ENCODE measurements at regions not wholly inside any gene's neighbourhood (a gene's known extent, or its start where the extent isn't known, plus 50 kb on each side); places are given as distances from the start of the nearest gene placed in this dataset.

DNA sequence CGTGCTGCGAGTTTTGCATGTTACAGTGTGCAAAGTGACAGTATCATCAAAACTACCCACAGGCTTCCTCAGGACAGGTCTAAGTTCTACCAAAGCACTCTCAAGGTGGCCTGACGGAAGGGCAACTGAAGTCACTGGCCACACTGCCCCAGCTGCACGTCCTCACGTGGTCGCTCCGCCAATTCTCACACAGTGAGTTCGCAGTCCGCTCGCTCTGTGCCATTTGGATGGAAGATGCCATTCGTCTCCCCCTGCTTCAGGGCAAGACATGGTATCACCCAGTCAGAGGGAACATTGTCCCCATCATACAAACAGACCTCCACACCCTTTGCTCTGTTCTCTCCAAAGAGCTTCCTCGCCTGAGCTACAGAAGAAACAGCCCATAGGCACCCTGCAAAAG, 109.6 kb upstream of the COBL start:
- TF ChIP-seq, protein P1, sequence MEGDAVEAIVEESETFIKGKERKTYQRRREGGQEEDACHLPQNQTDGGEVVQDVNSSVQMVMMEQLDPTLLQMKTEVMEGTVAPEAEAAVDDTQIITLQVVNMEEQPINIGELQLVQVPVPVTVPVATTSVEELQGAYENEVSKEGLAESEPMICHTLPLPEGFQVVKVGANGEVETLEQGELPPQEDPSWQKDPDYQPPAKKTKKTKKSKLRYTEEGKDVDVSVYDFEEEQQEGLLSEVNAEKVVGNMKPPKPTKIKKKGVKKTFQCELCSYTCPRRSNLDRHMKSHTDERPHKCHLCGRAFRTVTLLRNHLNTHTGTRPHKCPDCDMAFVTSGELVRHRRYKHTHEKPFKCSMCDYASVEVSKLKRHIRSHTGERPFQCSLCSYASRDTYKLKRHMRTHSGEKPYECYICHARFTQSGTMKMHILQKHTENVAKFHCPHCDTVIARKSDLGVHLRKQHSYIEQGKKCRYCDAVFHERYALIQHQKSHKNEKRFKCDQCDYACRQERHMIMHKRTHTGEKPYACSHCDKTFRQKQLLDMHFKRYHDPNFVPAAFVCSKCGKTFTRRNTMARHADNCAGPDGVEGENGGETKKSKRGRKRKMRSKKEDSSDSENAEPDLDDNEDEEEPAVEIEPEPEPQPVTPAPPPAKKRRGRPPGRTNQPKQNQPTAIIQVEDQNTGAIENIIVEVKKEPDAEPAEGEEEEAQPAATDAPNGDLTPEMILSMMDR (IDR thresholded peaks at IDR 0.05): no peak
- TF ChIP-seq POLR2A (IDR thresholded peaks at IDR 0.05): no peak

Data from thyroid gland (tissue), 4 donors.